Glutamatergic neuron (in vitro differentiated cells): ENCODE measurements at regions not wholly inside any gene's neighbourhood (a gene's known extent, or its start where the extent isn't known, plus 50 kb on each side); places are given as distances from the start of the nearest gene placed in this dataset.

Experiments
- DNase-seq: peaks from one replicate; pipeline ENCODE4 v3.0.0; 2022
- H3K27ac Mint-ChIP-seq: one replicate; pipeline ENCODE4 v1.8.0; 2020; ENCODE audit warnings: mild to moderate bottlenecking, mixed read lengths, inconsistent platforms; ENCODE audit not compliant: unreplicated experiment
- H3K27me3 Mint-ChIP-seq: one replicate; pipeline ENCODE4 v1.8.0; 2020; ENCODE audit warnings: mild to moderate bottlenecking, moderate library complexity, mixed read lengths, inconsistent platforms; ENCODE audit not compliant: unreplicated experiment
- H3K36me3 Mint-ChIP-seq: one replicate; pipeline ENCODE4 v1.8.0; 2020; ENCODE audit warnings: mild to moderate bottlenecking, mixed read lengths, inconsistent platforms; ENCODE audit not compliant: unreplicated experiment
- H3K4me1 Mint-ChIP-seq: one replicate; pipeline ENCODE4 v1.8.0; 2020; ENCODE audit warnings: mild to moderate bottlenecking, low read depth, mixed read lengths, inconsistent platforms; ENCODE audit not compliant: unreplicated experiment
- H3K4me3 Mint-ChIP-seq: one replicate; pipeline ENCODE4 v1.8.0; 2020; ENCODE audit warnings: mild to moderate bottlenecking, mixed read lengths, inconsistent platforms; ENCODE audit not compliant: unreplicated experiment
- H3K9me3 Mint-ChIP-seq: one replicate; pipeline ENCODE4 v1.8.0; 2020; ENCODE audit warnings: mild to moderate bottlenecking, moderate library complexity, mixed read lengths, inconsistent platforms; ENCODE audit not compliant: unreplicated experiment
- TF ChIP-seq, protein P1 (sequence below): fragments of 200-600 bp; sonication (generic); IDR thresholded peaks from one replicate; pipeline ENCODE4 v1.5.0; 2021; ENCODE audit not compliant: partially characterized antibody, unreplicated experiment

DNA sequence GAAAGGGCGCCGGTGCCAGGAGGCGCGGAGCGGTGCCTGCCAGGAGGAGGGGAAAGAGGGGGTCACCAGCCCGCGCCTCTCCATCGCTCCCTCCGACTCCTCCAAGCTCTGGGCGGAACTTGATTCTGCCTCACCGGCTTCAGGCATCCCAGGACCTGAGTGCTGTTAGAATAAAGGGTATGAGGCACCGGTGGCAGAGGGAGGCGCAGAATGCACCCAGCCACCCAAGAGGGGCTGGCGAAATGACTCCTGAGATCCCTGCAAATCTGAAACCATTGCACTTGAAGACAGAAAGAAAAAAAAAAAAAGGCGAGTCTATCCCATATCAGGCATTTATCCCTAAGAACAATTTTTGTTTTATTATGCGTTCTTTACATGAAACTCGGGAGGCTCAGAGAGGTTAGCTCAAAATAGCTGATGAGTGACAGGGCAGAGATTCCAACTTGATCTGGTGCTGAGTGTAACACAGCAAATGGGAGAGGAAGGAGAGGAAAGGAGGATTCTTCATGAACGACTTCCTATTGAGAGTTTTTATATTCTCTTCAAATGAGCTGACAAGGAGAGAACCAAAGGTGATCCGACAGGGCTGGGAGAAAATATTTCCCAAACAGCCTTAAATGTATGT is 157.0 kb upstream of the FRMD4B start:
- Mint-ChIP-seq H3K9me3 (no peaks in the 10 kb centered on the region), H3K4me3 (peak overlapping the region; percentile 86), H3K4me1 (peaks cover 2% of the 10 kb centered on the region), H3K27me3 (peaks cover 11% of the 10 kb centered on the region), H3K27ac (no peak overlapping the region), H3K36me3 (no peaks in the 10 kb centered on the region)
- TF ChIP-seq, protein P1, sequence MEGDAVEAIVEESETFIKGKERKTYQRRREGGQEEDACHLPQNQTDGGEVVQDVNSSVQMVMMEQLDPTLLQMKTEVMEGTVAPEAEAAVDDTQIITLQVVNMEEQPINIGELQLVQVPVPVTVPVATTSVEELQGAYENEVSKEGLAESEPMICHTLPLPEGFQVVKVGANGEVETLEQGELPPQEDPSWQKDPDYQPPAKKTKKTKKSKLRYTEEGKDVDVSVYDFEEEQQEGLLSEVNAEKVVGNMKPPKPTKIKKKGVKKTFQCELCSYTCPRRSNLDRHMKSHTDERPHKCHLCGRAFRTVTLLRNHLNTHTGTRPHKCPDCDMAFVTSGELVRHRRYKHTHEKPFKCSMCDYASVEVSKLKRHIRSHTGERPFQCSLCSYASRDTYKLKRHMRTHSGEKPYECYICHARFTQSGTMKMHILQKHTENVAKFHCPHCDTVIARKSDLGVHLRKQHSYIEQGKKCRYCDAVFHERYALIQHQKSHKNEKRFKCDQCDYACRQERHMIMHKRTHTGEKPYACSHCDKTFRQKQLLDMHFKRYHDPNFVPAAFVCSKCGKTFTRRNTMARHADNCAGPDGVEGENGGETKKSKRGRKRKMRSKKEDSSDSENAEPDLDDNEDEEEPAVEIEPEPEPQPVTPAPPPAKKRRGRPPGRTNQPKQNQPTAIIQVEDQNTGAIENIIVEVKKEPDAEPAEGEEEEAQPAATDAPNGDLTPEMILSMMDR: no peak
- DNase-seq: no peak

DNA sequence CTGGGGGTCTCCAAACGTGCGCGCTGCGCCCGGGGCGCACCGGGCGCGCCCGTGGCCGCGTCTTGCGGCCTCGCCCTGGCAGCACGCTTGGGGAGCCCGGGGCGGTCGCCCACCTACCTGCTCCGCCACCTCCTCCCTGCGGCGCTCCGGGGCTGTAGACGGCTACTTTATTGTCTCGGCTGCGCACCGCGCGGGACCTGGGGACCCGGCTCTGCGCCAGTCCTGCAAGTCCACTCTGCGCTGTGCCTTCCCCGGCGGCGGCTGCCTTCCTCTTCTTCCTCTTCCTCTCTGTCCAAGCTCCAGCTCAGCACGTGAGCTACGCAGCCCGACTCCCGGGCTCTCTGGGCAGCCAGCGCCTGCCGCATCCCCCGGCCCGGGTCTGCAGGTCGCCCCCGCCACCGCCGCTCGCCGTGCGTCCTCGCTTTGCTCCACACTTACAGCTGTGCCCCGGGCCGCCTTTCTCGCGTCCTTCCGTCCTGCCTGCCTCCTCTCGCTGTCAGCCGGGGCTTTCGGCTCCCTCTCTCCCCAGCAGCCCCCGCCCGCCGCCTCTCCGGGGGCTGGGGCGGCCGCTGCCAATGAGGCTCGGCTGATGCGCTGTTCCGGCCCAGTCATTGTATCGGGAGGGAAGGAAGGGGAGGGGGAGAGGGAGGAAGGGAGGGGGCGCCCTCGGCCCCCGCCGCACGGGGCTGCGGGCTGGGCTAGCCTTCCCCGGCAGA is 156.4 kb upstream of the FRMD4B start:
- Mint-ChIP-seq H3K27ac (no peak overlapping the region), H3K4me3 (peak overlapping the region; percentile 87), H3K27me3 (peaks cover 11% of the 10 kb centered on the region), H3K4me1 (peaks cover 2% of the 10 kb centered on the region), H3K36me3 (no peaks in the 10 kb centered on the region), H3K9me3 (no peaks in the 10 kb centered on the region)
- peak; percentile 65 for DNase-seq
- TF ChIP-seq, protein P1: no peak

DNA sequence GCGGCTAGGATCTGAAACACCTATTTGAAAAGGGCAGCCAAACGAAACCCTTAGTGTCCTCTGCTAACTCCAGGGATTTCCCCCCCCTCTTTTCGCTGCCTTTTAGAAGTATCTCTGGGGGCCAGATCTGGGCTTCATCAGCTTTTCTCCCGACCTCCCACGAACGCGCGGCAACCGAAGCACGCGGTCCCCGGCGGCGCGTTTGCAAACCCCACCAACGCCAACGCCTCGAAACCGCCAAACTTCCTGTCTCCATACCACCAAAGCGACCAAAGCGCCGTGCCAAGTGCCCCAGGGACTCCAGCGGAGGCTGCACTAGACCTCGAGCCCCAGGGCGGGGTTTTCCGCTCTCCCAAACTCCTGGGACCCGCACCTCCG is 155.8 kb upstream of the FRMD4B start:
- Mint-ChIP-seq H3K9me3 (no peaks in the 10 kb centered on the region), H3K27ac (no peak overlapping the region), H3K27me3 (peaks cover 11% of the 10 kb centered on the region), H3K4me1 (peaks cover 2% of the 10 kb centered on the region), H3K4me3 (peak overlapping the region; percentile 89), H3K36me3 (no peaks in the 10 kb centered on the region)
- DNase-seq: peak; percentile 32
- TF ChIP-seq, protein P1: no peak

DNA sequence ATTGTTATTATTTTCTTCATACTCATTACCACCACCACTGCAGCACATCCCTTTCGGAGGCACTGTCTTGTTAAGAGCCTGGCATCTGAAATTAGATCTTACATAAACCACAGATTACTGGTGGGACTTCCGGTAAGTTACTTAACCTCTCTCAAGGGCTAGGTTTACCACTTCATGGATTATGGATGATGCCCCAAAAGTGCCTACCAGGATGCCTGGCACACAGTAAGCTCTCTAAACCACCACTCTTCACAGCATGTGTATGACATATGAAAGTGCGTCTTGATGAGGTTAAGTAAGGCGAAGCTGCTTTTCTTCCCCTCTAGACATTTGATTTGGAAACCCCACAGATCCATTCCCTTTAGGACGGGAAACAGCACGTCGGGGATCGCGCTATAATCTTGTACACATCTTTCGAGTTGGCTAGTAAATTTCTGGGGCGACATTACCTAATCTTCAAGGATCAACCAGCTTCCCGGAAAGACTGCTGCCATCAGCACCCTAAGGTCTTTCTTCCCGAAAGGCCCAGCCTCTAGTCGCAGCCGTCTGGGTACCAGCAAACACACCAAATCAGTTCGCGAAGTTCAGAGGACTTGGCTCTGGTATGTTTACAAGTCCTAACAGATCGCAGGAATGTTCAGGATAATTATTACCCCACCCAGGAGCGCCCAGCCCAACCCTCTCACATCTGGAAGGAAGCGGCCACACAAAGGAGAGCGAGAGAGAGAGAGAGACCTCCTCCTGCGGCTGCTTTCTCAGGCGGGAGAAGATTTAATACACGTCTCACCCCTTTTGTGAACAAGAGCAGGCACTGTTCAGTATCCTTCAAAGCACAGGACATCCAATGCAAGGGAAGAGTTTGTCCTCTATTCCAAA is 155.1 kb upstream of the FRMD4B start:
- Mint-ChIP-seq H3K27ac (no peak overlapping the region), H3K4me1 (peaks cover 2% of the 10 kb centered on the region), H3K36me3 (no peaks in the 10 kb centered on the region), H3K4me3 (peak overlapping the region; percentile 89), H3K27me3 (peaks cover 11% of the 10 kb centered on the region), H3K9me3 (no peaks in the 10 kb centered on the region)
- no peak for DNase-seq
- TF ChIP-seq, protein P1: no peak
